ENCODE measurements at regions not wholly inside any gene's neighbourhood (a gene's known extent, or its start where the extent isn't known, plus 50 kb on each side); places are given as distances from the start of the nearest gene placed in this dataset.
A peak's percentile ranks its signal among the peaks of the same experiment; 100 is the strongest.

GRCh38 chr12:81953541-81953940 lies 194.4 kb upstream of the PPFIA2 start:
- peak; percentile 31 for DNase-seq (ENCODE audit: low read depth)
- no peak overlapping the region for H3K4me3 ChIP-seq (ENCODE audit: control insufficient read depth, low read depth, low read length)
- TF ChIP-seq, protein P1, sequence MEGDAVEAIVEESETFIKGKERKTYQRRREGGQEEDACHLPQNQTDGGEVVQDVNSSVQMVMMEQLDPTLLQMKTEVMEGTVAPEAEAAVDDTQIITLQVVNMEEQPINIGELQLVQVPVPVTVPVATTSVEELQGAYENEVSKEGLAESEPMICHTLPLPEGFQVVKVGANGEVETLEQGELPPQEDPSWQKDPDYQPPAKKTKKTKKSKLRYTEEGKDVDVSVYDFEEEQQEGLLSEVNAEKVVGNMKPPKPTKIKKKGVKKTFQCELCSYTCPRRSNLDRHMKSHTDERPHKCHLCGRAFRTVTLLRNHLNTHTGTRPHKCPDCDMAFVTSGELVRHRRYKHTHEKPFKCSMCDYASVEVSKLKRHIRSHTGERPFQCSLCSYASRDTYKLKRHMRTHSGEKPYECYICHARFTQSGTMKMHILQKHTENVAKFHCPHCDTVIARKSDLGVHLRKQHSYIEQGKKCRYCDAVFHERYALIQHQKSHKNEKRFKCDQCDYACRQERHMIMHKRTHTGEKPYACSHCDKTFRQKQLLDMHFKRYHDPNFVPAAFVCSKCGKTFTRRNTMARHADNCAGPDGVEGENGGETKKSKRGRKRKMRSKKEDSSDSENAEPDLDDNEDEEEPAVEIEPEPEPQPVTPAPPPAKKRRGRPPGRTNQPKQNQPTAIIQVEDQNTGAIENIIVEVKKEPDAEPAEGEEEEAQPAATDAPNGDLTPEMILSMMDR (conservative IDR thresholded peaks at IDR 0.05; ENCODE audit: control insufficient read depth, insufficient read depth, low read depth, low read length), result no peak

GRCh38 chr12:81950871-81951270 lies 191.7 kb upstream of the PPFIA2 start:
- TF ChIP-seq, protein P1 (conservative IDR thresholded peaks at IDR 0.05; ENCODE audit: control insufficient read depth, insufficient read depth, low read depth, low read length), result no peak
- H3K4me3 ChIP-seq (ENCODE audit: control insufficient read depth, low read depth, low read length), result no peak overlapping the region
- DNase-seq (ENCODE audit: low read depth), result no peak

GRCh38 chr12:81949841-81950308 lies 190.7 kb upstream of the PPFIA2 start:
- TF ChIP-seq, protein P1 (conservative IDR thresholded peaks at IDR 0.05; ENCODE audit: control insufficient read depth, insufficient read depth, low read depth, low read length), result no peak
- no peak for DNase-seq (ENCODE audit: low read depth)
- H3K4me3 ChIP-seq (ENCODE audit: control insufficient read depth, low read depth, low read length), result no peak overlapping the region

GRCh38 chr12:81949416-81949815 lies 190.3 kb upstream of the PPFIA2 start:
- no peak for DNase-seq (ENCODE audit: low read depth)
- H3K4me3 ChIP-seq (ENCODE audit: control insufficient read depth, low read depth, low read length), result no peak overlapping the region
- TF ChIP-seq, protein P1 (conservative IDR thresholded peaks at IDR 0.05; ENCODE audit: control insufficient read depth, insufficient read depth, low read depth, low read length), result no peak

- DNase-seq (ENCODE audit: low read depth), result no peak
- TF ChIP-seq, protein P1 (conservative IDR thresholded peaks at IDR 0.05; ENCODE audit: control insufficient read depth, insufficient read depth, low read depth, low read length), result no peak
- no peak overlapping the region for H3K4me3 ChIP-seq (ENCODE audit: control insufficient read depth, low read depth, low read length)
Measured at GRCh38 chr12:81944886-81945285, 185.7 kb upstream of the PPFIA2 start.

DNA sequence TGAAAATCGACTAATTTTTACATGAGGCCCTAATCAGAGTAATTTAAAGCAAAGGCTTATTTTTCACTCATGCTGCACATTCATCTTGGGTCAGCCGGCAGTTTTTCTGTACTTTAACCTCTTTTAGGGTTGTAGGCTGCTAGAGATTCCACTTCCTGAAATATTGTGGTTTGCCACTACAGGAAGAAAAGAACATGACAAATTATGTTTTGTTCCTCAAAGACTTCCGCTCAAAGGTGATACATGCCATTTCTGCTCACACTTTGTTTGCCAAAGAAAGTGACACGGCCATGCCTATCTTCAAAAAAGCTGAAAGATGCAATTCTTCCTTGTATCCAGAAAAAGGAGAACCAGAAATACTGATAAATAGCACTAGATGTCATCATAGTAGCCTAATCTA lies 183.4 kb upstream of the PPFIA2 start:
- no peak overlapping the region for H3K4me3 ChIP-seq (ENCODE audit: control insufficient read depth, low read depth, low read length)
- TF ChIP-seq, protein P1 (conservative IDR thresholded peaks at IDR 0.05; ENCODE audit: control insufficient read depth, insufficient read depth, low read depth, low read length), result no peak
- DNase-seq (ENCODE audit: low read depth), result no peak

GRCh38 chr12:81930037-81930436 lies 170.9 kb upstream of the PPFIA2 start:
- TF ChIP-seq, protein P1 (conservative IDR thresholded peaks at IDR 0.05; ENCODE audit: control insufficient read depth, insufficient read depth, low read depth, low read length), result no peak
- no peak for DNase-seq (ENCODE audit: low read depth)
- no peak overlapping the region for H3K4me3 ChIP-seq (ENCODE audit: control insufficient read depth, low read depth, low read length)
